KMS-11 (cell line): ENCODE measurements at regions not wholly inside any gene's neighbourhood (a gene's known extent, or its start where the extent isn't known, plus 50 kb on each side); places are given as distances from the start of the nearest gene placed in this dataset.

Experiments used
- H2AFZ ChIP-seq: fragments of 200-600 bp; sonication (generic); 2 replicates; pipeline ENCODE4 v1.6.1; 2016; ENCODE audit warnings: antibody characterized with exemption, mixed run types, low read depth
- H3K27ac ChIP-seq: fragments of 200-600 bp; sonication (generic); 2 replicates; pipeline ENCODE4 v1.6.1; 2016; ENCODE audit warnings: mild to moderate bottlenecking, mixed run types
- H3K27me3 ChIP-seq: fragments of 200-600 bp; sonication (generic); 2 replicates; pipeline ENCODE4 v1.6.1; 2017; ENCODE audit warnings: mild to moderate bottlenecking, low read depth, mixed run types, moderate library complexity; ENCODE audit not compliant: insufficient read depth
- H3K36me3 ChIP-seq: fragments of 200-600 bp; sonication (generic); 2 replicates; pipeline ENCODE4 v1.6.1; 2017; ENCODE audit warnings: mild to moderate bottlenecking, mixed run types; ENCODE audit not compliant: insufficient read depth
- H3K4me1 ChIP-seq: fragments of 200-600 bp; sonication (generic); 2 replicates; pipeline ENCODE4 v1.6.1; 2016; ENCODE audit warnings: mild to moderate bottlenecking, low read depth, mixed run types; ENCODE audit not compliant: poor library complexity, severe bottlenecking
- H3K4me2 ChIP-seq: fragments of 200-600 bp; sonication (generic); 2 replicates; pipeline ENCODE4 v1.7.0; 2016; ENCODE audit warnings: mild to moderate bottlenecking, mixed run types
- H3K4me3 ChIP-seq: fragments of 200-600 bp; sonication (generic); IDR thresholded peaks from 2 replicates; pipeline ENCODE4 v1.6.1; 2017; ENCODE audit warnings: low read depth, low read length, mixed read lengths; ENCODE audit not compliant: insufficient read depth
- H3K79me2 ChIP-seq: fragments of 200-600 bp; sonication (generic); 2 replicates; pipeline ENCODE4 v1.6.1; 2016; ENCODE audit warnings: low read depth, mixed run types; ENCODE audit not compliant: insufficient read depth
- H3K9ac ChIP-seq: fragments of 200-600 bp; sonication (generic); 2 replicates; pipeline ENCODE4 v1.6.1; 2016; ENCODE audit warnings: mild to moderate bottlenecking, mixed run types
- H4K20me1 ChIP-seq: fragments of 200-600 bp; sonication (generic); 2 replicates; pipeline ENCODE4 v1.6.1; 2016; ENCODE audit warnings: mild to moderate bottlenecking, mixed run types; ENCODE audit not compliant: insufficient read depth
- TF ChIP-seq, protein P1 (sequence below): fragments of 200-600 bp; sonication (generic); conservative IDR thresholded peaks from 2 replicates; pipeline ENCODE4 v1.6.1; 2017; ENCODE audit warnings: low read depth, mild to moderate bottlenecking, antibody characterized with exemption, low read length, moderate library complexity, mixed read lengths

DNA sequence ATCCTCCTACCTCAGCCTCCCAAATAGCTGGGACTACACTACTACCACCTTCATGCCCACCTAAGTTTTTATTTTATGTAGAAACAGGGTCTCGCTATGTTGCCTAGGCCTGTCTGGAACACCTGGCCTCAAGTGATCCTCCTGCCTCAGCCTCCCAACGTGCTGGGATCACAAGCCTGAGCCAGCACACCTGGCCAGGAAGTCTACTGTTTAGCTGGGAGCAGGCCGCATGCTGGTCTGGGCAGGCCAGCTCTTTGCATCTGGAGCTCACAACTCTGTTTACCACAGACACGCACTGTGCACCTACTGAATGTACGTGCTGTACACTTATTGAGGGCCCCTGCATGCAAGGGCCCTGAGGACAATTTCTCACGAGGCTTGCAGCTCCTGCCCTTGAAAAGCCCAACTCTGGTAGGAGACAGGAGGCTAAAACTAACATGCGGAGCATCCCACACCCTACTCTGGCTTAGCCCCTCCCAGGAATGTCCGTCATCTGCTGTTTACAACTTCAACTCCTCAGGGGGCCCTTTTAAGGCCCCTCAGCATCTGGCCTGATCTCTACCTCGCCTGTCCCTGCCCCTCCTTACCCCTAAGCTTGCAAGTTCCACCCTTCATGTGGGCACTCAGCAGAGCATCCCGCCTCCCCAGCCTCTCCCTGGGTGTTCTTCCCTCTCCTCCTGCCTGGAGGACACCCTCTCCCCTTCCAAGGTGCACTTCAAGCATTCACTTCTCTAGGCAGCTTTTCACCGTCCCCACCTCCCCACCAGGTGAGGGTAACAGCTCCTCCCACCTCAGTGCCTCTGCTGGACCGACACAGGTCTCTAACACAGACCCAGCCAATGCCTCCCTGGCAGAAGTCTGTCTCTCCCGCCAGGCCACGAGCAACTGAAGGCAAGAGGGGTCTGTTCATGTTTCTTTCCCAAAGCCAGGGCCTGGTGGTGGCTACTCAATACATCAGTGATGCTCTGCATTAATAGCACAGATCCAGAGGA lies 114.2 kb upstream of the UQCRFS1 start:
- Histone ChIP-seq H3K27ac (no peak overlapping the region), H3K79me2 (no peaks in the 10 kb centered on the region), H3K27me3 (no peaks in the 10 kb centered on the region), H3K9ac (no peak overlapping the region), H3K4me3 (no peak overlapping the region), H3K4me2 (no peak overlapping the region), H4K20me1 (no peaks in the 10 kb centered on the region), H3K4me1 (no peaks in the 10 kb centered on the region), H3K36me3 (no peaks in the 10 kb centered on the region), H2AFZ (no peak overlapping the region)
- TF ChIP-seq, protein P1, sequence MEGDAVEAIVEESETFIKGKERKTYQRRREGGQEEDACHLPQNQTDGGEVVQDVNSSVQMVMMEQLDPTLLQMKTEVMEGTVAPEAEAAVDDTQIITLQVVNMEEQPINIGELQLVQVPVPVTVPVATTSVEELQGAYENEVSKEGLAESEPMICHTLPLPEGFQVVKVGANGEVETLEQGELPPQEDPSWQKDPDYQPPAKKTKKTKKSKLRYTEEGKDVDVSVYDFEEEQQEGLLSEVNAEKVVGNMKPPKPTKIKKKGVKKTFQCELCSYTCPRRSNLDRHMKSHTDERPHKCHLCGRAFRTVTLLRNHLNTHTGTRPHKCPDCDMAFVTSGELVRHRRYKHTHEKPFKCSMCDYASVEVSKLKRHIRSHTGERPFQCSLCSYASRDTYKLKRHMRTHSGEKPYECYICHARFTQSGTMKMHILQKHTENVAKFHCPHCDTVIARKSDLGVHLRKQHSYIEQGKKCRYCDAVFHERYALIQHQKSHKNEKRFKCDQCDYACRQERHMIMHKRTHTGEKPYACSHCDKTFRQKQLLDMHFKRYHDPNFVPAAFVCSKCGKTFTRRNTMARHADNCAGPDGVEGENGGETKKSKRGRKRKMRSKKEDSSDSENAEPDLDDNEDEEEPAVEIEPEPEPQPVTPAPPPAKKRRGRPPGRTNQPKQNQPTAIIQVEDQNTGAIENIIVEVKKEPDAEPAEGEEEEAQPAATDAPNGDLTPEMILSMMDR, result no peak

- Histone ChIP-seq H3K79me2 (no peaks in the 10 kb centered on the region), H3K27me3 (no peaks in the 10 kb centered on the region), H3K4me1 (no peaks in the 10 kb centered on the region), H3K9ac (no peak overlapping the region), H3K27ac (no peak overlapping the region), H3K4me3 (no peak overlapping the region), H4K20me1 (no peaks in the 10 kb centered on the region), H3K4me2 (no peak overlapping the region), H2AFZ (no peak overlapping the region), H3K36me3 (no peaks in the 10 kb centered on the region)
- TF ChIP-seq, protein P1, result no peak
Measured at GRCh38 chr19:29328586-29328985, 115.6 kb upstream of the UQCRFS1 start.

GRCh38 chr19:29329460-29330134 lies 116.6 kb upstream of the UQCRFS1 start:
- Histone ChIP-seq H3K4me1 (no peaks in the 10 kb centered on the region), H3K79me2 (no peaks in the 10 kb centered on the region)
- TF ChIP-seq, protein P1, result no peak

GRCh38 chr19:29336425-29336824 lies 123.5 kb upstream of the UQCRFS1 start:
- H3K4me2 ChIP-seq, result no peak overlapping the region
- no peaks in the 10 kb centered on the region for H3K36me3 ChIP-seq
- H4K20me1 ChIP-seq, result no peaks in the 10 kb centered on the region
- H3K9ac ChIP-seq, result no peak overlapping the region
- no peak overlapping the region for H3K27ac ChIP-seq
- no peaks in the 10 kb centered on the region for H3K27me3 ChIP-seq
- no peak overlapping the region for H3K4me3 ChIP-seq
- H3K79me2 ChIP-seq, result no peaks in the 10 kb centered on the region
- TF ChIP-seq, protein P1, result no peak
- no peaks in the 10 kb centered on the region for H3K4me1 ChIP-seq
- H2AFZ ChIP-seq, result no peak overlapping the region

More at GRCh38 chr19:29329460-29330134, 116.6 kb upstream of the UQCRFS1 start:
- no peaks in the 10 kb centered on the region for H4K20me1 ChIP-seq
- H3K36me3 ChIP-seq, result no peaks in the 10 kb centered on the region
- no peak overlapping the region for H3K4me3 ChIP-seq
- no peak overlapping the region for H3K9ac ChIP-seq
- no peak overlapping the region for H3K4me2 ChIP-seq
- H3K27me3 ChIP-seq, result no peaks in the 10 kb centered on the region
- no peak overlapping the region for H2AFZ ChIP-seq
- H3K27ac ChIP-seq, result no peak overlapping the region
